GM13977 (cell line): ENCODE measurements at regions not wholly inside any gene's neighbourhood (a gene's known extent, or its start where the extent isn't known, plus 50 kb on each side); places are given as distances from the start of the nearest gene placed in this dataset.
"Not testable (repeated sequence)": the region's sequence is repeated elsewhere in the genome, so short reads cannot be mapped to it uniquely, and the experiment has no call there.

Source experiments
- DNase-seq: peaks from one replicate; pipeline ENCODE4 v3.0.0; 2012; ENCODE audit warnings: low spot score
- CTCF ChIP-seq: IDR thresholded peaks from 2 replicates; pipeline ENCODE4 v1.5.1; 2012; ENCODE audit warnings: mild to moderate bottlenecking, control low read depth; ENCODE audit not compliant: insufficient read depth; ENCODE audit errors: extremely low read depth, missing control alignments
- in situ Hi-C: fragments of 300-500 bp; cut with MboI; formaldehyde crosslinking; loops from one replicate; pipeline ENCODE4 v1.12.0; 2022; ENCODE audit warnings: low sequenced_read_pairs, low pct_unique_long_range_greater_than_20kb, mixed read lengths, inconsistent platforms; ENCODE audit not compliant: unreplicated experiment

- in situ Hi-C loops, result no loop called here
- no peak for TF ChIP-seq CTCF
- DNase-seq, result no peak
Observed at GRCh38 chr9:38126730-38127129, 57.7 kb upstream of the SHB start.

GRCh38 chr9:38125889-38126288 lies 56.9 kb upstream of the SHB start:
- no peak for DNase-seq
- TF ChIP-seq CTCF, result no peak
- in situ Hi-C loops, result no loop called here

GRCh38 chr9:38123359-38123758 lies 54.3 kb upstream of the SHB start:
- in situ Hi-C loops, DNase-seq: not testable (repeated sequence)

- DNase-seq, result no peak
- no peak for TF ChIP-seq CTCF
- in situ Hi-C loops, result no loop called here
Observed at GRCh38 chr9:38120961-38121360, 51.9 kb upstream of the SHB start.

- TF ChIP-seq CTCF, result no peak
- in situ Hi-C loops, result no loop called here
- no peak for DNase-seq
Observed at GRCh38 chr9:38119560-38120236, 50.7 kb upstream of the SHB start.

- in situ Hi-C loops, result no loop called here
Observed at GRCh38 chr9:38118862-38119438, 49.9 kb upstream of the SHB start.

More at GRCh38 chr9:38118862-38119438, 49.9 kb upstream of the SHB start:
- no peak for TF ChIP-seq CTCF
- DNase-seq, result no peak
